HG03432 (cell line): ENCODE measurements at regions not wholly inside any gene's neighbourhood (a gene's known extent, or its start where the extent isn't known, plus 50 kb on each side); places are given as distances from the start of the nearest gene placed in this dataset.
"Not testable (repeated sequence)": the region's sequence is repeated elsewhere in the genome, so short reads cannot be mapped to it uniquely, and the experiment has no call there.

Experiments
- ATAC-seq: cut with Tn5 transposase; IDR thresholded peaks from one replicate; pipeline ENCODE4 v1.9.1; 2021; ENCODE audit warnings: mild to moderate bottlenecking, moderate library complexity; ENCODE audit not compliant: unreplicated experiment

DNA sequence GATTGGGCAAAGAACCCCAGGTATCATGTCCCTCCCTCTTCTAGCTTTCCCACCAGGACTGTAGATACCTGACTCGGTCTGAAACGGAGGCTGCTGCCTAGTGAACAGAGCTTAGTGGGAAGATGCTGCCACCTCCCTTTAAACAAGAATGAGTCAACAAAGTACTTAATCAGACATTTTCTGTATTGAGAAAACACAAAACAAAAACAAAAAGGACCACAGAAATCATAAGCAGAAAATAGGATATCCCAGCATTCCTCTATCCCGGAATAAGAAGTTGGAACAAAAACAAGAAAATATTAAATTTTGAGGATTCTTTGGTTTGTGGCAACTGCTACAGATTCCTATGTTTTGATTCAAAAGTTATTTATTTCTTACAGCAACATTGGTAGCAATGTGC, 51.7 kb upstream of the COL8A1 start:
- ATAC-seq: no peak

DNA sequence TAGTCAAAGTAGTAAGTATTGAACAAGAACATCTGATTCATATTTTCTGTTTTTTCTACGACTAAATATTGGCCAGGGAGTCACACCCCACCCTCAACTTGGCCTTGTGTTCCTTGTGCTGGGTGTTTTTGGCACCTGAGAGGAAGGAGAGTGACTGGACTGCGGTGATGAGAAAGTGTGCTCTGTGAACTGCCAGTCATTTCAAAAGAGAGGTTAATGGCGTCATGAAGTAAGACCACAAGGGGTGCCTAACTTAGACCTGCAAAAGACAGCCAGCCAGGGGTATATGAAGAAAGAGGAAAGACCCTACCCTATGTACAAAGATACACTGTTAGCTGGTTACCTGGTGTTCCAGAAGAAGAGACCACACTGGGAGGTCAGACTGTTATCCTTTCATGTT, 58.4 kb upstream of the COL8A1 start:
- no peak for ATAC-seq

DNA sequence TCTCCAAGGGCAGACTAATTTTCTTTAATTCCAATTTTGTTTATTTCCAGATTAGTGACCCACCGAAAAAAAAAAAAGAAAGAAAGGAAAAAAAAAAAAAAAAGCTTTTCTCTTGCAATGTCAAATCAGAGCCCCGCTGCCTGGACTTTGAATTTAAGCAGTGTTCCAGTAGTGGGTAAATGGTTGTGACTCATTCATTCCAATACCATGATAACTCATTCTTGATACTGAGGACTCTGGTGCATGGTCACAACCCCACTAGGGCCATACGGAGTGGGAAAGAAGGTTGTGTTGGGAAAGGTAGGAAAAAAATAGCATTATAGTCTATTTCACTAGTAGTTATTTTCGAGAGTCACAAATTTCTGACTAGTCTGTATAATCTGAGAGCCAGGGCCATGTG, 59.1 kb upstream of the COL8A1 start:
- no peak for ATAC-seq

DNA sequence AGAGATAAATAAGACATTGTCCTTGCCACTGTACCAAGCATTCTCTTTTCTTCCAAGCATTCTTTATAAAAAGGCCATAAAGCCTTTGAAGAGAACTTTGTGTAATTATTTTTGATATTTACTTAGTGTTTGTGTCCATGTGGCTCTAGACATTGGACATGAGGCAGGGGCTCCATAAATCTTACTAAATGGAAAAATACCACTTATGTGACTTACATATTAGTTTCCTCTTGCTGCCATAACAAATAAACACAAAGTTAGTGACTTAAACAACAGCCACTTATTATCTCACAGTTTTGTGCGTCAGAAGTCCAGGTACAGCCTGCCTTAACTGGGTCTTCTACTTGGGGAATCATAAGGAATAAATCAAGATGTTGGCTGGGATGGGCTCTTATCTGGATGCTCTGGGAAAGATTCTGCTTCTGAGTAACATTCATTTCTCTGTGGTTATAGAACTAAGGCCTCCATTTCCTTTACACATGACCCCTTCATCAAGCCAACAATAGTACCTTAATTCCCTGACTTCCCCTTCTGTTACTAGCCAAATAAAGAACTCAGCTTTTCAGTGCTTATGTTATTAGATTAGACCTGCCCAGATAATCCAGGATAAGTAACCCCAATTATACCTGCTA, 59.9 kb upstream of the COL8A1 start:
- no peak for ATAC-seq

DNA sequence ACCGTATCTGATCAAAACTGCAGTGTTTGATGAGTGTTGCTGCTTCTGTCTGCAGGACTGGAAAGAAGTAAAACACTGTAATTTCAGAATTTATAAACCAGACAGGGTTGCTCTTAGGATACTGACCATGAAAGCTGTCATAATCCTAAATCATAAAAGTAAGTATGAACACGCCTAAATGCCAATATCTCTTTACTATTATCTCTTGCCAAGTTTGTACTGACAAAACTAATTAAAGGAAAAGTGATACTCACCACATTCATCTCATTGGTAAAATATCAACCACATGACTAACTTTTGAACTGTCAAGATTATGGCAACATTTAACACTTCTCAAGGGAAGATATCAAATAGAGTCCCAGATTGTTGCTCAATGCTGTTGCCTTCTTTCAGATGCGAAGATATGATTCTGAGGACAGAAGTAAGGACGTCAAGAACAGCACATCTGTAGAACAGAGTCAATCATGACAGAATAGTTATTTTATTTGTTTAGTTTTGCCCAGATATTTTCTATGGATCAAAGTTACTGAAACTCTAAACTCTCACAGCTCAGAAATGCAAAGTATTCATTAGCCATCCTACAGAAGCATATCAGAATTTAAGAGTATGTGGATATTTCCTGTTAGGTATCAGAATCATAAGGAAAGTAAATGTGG, 61.4 kb upstream of the COL8A1 start:
- no peak for ATAC-seq

DNA sequence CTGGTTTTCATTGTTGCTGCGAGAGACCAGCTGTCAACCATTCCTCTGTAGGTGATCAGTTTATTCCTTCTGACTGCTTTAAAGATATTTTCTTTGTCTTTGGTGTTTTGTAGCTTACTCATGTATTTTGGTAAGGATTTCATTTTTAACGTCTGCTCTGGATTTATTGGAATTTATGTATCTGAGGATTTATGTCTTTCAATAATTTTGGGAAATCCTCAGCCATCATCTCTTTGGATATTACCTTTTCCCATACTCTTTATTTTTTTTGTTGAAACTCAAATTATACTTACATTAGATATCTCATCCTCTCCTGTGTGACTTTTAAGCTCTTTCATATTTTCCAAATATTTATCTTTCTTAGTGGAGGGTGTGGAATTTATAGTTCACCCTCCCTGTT, 62.7 kb upstream of the COL8A1 start:
- ATAC-seq: no peak

DNA sequence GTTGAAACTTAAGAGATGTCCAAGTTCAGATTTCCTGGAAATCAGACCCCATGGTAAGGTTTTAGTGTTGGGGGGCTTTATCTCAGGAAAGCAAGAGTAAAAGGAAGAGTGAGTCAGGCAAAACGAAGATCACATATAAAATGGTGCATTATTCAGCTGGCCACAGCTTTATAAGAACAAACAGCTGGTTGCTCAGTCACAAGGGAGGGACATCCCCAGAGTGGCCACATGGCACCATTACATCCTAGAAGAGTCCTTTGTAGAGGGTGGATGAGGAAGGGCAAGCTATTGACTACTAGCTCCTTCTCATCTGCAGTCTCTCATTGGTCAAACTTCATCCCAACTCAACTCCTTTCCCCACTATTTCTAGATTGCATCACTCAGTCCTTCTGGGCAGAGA, 68.3 kb upstream of the COL8A1 start:
- ATAC-seq: no peak

DNA sequence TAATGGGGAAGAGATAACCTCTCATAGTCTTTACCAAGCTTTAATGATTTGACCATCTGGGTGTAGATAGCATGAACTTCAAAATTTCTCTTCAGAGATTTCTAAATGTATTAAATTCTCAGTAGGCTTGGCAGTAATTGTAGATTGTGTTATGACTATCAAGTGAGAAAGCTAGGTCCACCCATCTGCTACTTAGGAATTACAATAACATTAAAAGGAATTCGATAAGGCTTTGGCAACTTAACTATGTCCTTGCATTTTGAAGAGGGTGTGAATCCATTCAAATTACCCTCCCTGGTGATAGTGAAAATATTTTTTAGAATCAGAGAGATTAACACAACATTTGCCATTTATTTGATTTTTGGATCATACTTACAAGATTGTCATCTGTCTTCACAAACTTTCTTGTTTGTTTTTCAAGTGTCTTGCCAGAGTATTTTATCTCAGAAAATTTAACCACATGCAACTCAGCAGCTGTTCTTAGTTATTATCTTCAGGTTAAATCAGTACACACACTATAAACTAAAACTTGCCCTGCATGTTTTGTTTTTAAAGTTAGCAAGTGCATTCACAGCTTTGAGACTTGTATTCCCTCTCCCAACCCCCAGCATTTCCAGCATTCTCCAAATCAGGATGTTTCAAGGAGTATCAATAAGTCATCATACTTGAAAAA, 69.6 kb upstream of the COL8A1 start:
- ATAC-seq: no peak

DNA sequence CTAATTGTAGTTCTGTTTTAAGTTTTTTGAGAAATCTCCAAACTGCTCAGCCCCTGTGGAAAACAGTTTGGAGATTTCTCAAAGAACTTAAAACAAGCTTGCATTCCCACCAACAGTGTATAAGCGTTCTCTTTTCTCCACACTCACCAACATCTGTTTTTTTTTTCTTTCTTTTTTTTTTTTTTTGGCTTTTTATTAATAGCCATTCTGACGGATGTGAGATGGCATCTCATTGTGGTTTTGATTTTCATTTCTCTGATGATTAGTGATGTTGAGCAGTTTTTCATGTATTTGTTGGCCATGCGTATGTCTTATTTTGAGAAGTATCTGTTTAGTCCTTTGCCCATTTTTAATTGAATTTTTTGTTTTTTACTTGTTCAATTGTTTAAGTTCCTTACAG, 73.1 kb upstream of the COL8A1 start:
- ATAC-seq: no peak

DNA sequence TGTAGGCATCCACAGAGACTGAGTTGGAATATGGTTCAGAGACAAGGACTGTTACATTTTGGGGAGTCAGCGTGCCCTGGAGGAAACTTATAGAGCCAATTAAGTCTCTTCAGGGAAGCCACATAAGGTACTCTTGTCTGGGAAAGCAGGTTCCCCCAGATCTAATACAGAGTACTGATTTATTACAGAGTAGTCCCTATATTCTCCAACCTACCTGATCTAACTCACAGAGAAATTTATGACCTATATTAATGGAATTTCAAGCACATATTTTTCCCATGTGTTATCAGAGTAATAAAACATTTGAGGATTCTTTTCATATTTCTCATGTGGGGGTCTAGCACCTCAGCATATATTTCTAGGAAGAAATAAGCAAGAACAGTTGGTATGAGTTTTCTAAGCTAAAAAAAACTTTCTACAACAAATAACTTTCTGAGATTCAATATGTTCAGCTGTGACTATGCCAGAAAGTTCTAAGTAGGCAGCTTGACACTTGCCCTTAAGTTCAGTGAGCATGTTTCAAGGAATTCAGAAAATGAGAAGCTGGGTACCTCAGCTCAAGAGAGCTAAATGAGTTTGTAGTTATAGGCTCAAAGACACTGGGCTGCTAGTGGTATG, 75.3 kb upstream of the COL8A1 start:
- no peak for ATAC-seq

DNA sequence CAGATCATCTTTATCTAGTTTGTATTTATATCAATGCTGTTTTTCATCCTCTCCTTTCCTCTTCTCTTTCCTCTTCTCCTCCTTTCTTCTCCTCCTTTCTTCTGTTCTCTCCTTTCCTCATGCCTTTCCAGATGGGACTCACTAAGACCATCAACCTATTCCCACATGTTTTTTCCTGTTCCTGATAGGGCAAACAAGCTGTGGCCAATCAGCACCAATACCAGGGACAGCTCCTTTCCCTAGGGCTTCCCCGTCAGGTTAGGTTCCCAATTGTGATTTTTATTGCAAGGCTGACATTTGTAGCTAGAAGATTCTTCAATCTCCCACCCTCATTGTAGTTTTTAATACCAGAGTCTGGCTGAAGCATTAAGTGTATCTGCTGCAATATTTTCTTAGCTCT, 76.3 kb upstream of the COL8A1 start:
- ATAC-seq: no peak

DNA sequence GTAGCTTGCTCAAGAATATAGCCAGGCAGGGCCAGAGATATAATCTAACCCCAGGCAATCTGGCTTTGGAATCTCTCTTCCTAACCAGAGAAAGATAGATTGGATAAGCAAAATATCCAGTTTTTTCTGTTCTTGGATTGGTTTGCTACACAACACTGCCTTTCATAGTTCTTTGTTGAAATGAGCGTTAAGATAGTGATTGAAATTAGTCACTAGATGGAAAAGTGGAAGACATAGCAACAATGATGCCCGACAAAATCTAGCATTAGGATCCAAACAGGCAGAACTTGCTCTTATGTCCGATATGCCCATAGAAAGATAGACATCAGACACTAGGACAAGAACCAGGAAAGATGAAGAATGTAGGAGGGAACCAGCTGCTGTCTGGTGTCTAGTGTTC, 77.3 kb upstream of the COL8A1 start:
- ATAC-seq: no peak

DNA sequence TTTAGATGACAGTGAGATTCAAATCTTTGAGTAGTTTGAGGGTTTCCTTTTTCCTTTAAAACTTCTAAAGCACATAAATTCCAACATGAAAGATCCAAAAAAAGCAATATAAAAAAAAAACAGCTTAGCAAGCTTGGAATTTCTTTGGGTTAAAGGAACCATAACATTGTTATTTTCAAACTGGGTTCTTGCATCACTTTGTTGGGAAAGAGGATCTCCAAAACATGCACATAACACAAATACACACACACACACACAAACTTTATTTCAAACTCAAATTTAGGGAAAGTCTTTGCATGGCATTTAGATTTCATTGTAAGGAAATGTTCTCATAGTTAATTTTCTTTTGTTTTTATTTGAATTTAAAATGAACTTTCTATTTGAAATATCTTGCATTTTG, 79.2 kb upstream of the COL8A1 start:
- ATAC-seq: no peak

DNA sequence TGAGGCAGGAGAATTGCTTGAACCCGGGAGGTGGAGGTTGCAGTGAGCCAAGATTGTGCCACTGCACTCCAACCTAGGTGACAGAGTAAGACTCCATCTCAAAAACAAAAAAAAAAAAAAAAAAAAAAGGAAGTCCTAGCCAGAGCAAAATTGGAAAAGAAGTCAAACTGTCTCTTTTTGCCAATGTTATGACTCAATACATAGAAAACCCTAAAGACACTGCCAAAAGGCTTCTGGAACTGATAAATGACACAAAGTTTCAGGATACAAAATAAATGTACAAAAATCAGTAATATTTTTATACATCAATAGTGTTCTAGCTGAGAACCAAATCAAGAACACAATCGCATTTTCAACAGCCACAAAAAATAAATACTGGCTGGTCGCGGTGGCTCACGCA, 82.5 kb upstream of the COL8A1 start:
- ATAC-seq: not testable (repeated sequence)

DNA sequence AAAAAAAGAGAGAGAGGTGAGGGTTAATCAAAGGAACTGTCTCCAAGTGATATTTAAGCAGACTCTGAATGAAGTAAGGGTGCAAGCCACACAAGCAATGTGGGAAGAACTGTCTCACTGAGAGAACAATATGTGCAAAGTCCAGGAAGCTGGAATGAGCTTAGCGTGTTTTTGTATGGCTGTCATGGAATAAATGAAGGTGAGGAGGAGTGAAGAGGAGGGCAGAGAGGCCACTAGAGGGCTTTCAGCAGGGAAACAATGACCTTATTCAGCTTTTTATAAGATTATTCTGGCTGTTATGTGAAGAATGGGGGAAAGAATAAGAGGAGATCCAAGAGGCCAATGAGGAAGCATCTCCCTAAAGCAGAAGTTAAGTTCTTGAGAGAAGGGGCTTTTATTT, 86.9 kb upstream of the COL8A1 start:
- ATAC-seq: no peak

DNA sequence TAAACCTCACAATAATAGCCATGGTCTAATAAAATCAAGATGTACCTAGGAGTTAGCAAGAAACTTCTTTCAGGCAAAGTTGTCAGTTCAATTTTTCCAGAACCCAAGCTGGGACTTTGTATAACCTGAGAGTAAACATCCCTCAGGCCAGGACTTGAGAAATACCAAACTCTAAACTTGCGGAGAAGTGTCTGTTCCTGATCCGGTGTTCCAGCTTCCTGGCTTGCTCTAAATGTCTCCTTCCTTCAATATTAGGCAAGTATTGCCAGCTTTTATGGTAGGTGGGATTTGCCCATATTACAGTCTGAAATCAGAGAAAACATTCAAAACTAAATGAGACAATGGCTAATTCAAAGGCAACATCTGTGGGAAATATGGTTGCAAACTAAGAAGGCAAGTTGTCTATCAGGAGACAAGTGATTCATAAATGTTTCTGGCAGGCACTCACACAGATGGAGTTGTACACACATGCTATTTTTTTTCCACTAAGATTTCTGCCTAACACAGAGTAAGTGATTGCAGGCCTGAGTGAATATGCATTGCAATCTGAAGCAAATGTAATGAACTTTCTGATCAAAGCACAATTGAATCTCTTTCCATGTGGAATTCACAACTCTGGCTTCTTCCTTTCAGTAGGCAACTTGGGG, 88.3 kb upstream of the COL8A1 start:
- no peak for ATAC-seq

DNA sequence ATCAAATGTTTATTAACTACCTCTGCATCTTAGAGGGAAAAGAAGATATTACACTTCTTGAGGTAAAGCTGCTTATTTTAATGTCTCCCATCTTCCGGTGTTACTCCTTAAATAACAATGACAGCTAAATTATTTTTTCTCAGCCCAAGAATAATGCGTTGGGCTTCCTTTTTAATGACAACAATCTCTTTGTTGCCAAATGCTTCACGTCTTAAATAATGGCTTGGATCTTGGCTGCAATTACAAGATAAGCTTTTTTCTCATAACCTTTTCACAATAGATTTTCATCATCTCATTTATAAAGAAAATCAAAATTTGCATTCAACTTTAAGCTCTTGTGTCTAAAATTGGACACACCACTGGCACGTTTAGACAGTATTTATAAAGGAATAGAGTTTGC, 89.2 kb upstream of the COL8A1 start:
- no peak for ATAC-seq

DNA sequence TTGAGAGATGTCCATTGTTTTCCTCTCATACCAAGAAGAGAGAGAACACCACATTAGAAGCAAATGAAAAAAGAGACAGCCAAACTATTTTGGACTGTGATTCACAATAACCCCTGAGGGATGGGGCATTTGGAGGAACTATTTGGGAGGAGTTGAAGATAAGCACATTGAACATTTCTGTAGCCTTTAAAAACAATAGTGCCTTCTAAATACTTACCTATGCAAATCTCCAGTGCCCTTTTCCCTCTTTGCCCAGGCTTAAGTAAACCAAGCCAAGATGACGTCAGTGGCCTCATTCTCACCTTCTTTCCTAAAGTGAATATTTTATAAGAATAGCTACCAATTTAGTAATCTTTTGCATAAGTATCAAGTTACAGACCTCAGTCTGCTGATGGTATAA, 89.7 kb upstream of the COL8A1 start:
- no peak for ATAC-seq

DNA sequence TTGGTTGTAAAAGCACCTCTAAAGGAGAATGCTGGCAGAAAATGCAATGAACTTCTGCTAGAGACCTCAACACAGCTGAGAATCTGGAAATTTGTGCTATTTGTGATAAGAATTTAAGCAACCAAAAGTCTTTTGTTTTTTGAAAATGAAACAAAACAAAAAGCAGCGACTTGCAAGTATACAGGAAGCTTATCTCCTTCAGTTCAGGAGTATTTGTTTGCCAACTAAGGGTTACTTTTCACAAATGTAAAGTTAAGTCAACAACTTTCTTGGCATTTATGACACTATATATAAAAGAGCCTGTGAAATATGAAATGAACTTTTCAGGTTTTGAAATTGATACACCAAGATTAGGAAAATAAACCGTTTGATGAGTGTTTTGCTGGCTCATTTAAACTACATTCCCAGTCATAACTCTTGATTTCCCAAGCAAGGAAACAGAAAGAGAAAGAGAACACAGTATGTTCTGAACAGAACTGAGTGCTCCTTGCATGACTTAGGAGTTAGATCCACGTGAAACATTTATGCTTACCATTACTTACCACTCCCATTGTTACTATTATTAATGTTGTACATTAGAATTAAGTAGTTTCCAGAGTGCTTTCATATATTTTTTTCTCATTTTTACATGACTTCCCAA, 92.3 kb upstream of the COL8A1 start:
- no peak for ATAC-seq

DNA sequence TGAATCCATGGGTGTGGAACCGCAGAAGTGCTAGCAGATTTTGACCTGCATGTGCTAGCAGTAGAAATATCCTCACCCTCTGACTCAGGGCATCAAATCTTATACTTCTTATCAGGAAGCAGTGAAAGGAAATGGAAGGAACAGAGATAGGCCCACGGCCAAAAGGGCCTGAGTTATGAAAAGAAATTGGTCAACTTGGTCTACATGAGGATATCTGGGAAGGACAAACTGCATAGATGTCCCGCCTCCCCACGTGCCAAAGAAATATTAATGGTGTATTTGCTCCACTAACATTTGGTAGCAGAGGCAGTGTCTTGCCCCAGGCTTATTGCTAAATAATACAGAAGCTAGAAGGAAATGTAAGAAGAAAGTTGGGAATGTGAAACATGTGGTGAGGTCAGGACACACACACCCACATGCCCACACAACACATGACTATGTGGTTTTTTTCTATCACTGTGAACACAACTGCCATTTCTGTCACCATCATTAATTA, 93.6 kb upstream of the COL8A1 start:
- ATAC-seq: no peak

DNA sequence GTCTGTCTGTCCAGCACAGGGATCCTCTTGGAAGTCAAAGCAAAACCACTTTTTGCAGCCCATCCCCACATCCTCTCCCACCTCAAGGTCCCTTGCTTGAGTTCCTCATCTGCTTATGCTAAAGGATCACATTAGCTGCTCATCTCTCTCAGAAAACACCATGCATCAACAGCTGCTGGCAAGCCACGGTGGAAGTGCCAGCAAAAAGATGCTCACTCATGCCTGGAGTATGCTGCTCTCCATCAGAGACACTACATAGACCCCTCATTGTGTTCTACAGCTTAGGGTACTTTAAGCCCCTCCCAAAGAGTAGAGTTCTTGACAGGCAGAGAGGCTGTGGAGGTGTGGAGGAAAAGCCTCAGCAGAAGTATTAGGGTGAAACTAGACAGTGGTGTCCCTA, 94.6 kb upstream of the COL8A1 start:
- ATAC-seq: no peak
